ENCODE measurements at regions not wholly inside any gene's neighbourhood (a gene's known extent, or its start where the extent isn't known, plus 50 kb on each side); places are given as distances from the start of the nearest gene placed in this dataset.

DNA sequence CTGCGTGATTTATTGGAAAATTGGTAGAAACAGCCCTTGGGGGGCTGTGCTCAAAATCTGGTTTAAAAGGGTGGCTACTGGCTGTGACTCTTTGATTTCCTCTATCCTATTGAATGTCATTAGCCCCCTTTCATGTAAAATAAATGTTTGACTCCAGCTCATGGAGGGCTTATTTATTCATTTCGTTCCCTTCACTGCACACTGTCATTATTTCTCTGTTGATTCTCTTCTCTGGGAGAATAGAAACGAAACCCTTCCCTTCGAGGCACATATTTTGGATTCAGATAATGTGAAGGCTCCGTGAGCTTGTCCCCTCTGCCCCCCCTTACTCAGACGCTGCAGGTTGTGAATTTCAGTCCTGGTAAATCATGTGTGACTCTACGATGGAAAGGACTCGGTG lies 203.9 kb upstream of the GPR26 start:
- no peak for DNase-seq

DNA sequence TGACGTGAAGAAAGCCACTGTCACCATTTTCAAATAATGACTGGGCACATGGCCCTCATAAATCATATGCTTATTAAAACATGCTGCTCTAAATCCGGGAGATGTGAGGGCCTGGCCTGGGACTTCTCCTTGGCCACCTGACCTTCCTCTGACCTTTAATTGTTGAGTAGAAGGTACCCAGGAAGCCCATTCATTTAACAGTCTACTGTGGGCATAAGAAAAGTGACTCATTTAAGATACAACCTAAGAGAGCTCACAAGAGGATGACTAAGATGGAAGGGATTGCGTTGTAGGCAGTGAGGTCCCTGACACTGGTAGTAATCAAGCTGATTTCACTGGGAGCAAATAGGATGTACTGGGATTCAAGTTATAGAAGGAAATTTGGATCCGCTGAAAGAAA lies 203.4 kb upstream of the GPR26 start:
- no peak for DNase-seq

DNA sequence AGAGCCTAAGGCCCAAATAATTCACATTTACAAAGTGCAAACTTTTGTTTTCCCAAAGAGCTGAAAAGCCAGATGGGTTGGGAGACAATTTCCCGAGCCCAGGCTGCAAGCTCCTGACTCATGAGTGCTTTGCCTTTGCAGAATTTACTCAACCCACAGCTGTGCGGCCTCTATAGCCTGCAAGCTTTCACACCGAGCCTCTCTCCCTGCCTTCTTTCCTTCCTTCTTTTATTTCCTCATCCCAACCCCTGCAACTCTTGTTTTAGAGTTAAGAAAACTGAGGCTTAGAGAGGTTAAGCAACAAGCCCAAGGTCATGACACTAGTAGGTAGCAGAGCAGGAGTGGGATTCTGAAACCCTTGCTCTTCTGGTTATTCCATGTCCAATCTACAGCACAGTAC lies 203.0 kb upstream of the GPR26 start:
- DNase-seq = no peak

DNA sequence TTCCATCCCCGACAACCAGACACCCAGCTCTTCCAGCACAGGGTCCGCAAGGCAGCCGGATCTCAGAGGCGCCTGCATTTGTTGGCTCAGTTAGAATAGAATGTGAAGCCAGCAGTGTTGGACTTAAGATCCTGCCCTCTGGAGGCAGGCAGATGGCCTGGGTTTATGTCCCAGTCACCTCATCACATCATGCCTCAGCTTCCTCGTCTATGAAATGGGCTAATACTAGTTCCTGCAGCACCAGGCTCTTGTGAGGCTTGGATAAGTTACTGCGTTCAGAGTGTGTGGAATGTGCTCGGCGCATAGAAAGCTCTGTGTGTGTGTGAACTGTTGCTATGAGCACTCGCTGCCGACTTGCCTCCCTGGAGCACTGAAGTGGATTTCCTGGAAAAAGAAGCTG lies 202.5 kb upstream of the GPR26 start:
- no peak for DNase-seq

DNA sequence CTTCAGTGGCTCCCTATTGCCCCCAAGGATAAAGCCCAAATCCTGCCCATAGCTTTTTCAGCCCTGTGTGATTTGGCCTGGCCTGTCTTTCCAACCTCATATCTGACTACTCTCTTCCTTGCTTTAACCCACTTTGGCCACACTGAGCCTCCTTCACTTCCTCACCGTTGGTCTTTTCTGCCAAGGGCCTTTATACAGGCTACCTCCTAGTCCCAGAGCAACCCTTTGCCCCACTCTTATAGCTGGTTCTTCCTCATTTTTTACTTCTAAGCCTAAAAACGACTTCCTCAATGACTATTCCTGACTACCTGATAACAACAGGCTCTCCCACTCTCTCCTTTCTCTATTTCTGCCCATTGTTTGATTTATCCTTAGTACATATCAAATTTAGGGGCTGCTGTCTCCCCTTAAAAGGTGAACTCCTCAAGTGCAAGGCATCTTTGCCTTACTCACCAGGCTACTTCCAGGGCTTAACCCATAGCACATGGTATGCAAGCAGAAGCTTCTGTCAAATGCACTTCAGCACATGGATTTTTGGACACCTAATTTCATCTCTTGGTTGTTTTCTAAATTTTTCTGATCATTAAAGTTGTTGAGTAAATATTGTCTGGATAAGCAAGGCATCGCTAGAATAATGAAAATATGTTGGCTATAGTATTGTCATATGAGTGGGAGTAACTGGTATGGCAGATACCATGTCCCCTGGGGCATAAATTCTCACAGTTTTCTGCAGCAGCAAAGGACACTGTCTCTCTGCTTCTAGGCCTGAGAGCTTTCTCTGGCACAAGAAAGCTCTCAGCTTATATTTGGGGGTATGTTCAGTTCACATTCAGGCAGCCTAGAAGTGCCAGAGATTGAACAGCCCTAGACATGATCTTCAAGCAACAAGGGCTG lies 201.5 kb upstream of the GPR26 start:
- no peak for DNase-seq

DNA sequence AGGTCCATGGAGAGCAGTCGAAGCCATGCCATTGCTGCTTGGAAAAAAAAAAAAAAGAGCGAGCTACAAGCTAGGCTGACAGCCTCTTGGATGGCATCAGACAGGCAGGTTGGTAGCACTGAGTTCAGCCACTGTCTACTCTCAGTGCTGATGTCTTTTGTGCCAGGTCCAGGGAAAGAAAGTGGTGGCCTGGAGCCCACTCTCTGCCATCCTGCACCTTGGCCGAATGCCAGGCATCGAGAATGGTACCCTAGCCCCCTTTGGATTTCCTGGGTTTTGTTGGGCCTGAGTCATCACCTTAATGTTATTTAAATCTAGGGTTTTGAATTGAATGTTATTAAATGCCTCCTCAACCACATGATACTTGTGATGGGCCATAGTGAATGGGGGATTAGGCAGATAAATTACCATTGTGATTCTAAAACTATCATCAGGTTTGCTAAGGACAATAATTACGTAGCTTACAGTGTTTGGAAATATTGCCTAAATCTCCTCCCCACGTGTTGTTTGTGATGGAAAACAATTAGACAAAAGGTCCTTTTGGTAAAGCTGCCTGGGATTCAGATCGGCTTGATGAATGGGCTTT lies 195.7 kb upstream of the GPR26 start:
- no peak for DNase-seq

DNA sequence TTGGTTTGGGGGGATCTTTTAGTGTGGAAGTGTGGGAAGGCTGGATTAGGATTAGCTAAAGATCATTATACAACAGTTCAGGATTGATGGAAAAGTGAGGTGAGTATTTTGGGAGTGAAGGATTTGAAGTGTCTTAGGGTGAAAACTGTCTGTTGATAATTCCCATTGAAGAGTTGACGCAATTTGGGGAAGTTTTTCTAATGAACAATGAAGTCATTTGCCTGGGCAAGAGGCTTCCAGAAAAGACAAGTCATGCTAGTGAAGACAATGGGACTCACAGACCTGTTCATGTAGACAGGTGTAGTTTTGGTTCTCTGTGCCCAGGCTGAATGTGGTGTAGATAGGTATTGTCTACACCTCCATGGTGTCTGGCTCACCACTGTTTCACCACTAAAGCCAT lies 194.3 kb upstream of the GPR26 start:
- DNase-seq = no peak

DNA sequence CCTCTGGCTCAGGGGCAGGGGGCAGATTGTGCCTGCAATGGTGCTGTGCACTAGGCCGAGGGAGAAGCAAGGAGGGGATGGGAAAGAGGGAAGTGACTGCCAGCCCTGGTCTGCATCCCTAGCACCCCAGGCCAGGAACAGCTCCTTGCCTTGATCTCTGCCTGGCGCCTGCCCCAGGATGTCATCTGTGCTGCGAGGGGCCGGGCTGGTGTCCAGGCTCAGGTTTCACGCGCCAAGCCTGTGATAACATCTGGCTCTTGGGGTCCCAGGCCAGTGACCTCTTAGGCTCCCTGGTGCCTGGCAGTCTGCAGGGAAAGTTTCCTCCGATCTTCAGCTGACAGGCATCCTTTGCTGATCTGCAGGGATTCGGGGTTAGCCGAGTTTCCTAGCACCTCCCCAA lies 193.5 kb upstream of the GPR26 start:
- DNase-seq = no peak

DNA sequence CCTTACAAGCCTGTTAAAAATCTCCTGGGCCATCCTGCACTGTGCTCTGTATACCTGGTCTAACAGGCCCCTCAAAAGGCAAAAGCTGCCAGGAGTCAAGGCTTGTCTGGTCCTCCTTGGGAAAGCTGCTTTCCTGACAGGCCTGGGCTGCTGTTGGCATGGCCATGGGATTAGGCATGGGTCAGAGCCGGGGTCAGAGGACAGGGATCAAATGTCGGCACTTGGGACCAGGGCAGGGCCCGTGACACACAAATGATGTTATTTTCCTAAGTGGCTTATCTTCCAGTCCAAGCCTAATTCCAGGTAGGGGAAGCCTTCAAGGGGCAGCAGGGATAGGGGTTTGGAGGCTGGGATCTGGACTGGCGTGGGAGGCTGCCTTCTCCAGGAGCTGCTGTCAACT lies 191.5 kb upstream of the GPR26 start:
- no peak for DNase-seq

DNA sequence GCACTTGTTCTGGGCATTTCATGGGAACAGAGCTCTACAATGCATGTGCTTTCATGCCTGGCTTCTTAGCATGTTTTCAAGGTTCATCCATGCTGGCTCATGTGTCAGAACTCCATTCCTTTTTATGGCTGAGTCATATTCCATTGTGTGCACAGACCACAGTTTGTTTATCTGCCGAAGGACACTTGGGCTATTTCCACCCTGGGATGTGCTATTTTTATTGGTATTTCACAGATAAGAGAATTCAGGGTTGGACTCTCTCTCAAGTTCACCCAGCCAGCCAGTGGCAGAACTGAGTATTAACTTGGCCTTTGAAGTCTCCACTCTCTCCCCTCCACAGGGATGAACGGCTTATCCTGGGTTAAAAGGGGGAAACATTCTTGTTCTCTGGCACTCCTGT lies 190.7 kb upstream of the GPR26 start:
- no peak for DNase-seq

DNA sequence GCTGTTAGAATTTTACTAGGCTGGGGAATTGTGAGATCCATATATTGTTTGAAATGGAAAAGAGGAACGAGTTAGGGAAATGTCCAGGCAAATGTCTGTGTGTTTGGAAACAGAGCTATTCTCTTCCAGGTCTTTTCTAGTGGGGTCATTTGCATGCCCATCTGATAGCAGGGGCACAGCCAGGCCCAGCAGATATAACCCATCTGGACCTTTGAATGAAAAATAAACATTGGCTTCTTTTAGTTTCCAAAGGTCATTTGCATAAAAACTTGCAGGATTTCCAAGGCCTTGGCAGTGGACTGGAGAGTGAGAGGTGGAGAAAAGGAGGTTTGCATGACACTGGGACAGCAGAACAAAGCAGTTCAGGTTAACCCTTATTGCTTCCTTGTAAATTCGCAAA lies 188.0 kb upstream of the GPR26 start:
- no peak for DNase-seq

DNA sequence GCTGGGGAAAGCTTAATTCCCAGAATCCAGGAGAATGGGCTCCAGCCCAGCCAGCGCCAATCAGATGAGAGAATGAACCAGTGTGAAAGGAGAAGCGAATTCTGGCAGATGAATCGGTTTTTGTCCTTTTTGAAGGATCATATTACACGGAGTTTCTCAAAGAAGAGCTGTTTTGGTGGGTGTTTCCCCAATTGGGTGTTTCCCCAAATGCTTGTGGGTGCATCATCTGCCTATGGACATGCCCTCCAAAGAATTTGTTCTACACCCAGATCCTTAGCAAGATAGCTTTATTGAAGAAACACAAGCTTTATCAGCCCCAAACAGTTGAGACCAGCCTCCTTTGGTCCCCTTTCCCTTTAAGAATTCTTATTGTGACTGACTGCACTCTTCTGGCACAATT lies 186.5 kb upstream of the GPR26 start:
- no peak for DNase-seq

DNA sequence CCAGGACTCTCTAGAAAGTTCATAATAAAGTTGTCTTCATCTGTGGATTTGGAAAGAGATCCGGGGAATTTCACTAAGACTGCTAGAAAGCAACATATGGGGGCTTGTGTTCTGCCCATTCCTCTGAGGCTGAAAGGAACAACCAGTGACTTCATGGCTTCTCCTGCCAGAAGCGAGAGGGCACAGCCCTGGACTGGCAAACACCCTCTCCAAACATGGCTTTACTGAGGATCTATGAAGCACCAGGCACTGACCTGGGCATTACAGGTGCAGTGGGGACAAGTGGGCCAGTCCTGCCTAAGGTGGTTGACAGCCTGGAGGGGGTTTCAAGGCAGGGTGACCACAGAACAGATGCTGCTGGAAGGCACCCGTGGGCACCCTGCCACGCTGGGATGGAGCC lies 185.8 kb upstream of the GPR26 start:
- no peak for DNase-seq

DNA sequence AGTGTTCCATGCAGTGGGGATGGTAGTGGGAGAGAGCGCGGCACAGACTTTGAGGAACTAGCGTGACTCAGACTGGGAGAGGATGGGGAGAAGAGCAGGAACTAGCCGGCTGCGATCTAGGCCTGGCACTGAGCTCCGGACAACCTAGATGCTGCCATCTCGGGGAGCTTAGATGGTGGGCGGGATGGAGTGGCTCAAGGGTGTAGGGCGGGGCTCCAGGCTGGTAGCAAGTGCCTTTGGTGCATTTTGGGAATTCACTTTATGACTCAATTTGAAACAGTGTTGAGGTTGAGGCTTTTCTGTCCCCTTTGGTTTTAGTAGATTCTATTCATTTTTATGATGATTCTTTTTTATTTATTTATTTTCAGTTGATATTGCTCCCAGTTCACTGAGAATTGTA lies 185.3 kb upstream of the GPR26 start:
- DNase-seq = no peak

DNA sequence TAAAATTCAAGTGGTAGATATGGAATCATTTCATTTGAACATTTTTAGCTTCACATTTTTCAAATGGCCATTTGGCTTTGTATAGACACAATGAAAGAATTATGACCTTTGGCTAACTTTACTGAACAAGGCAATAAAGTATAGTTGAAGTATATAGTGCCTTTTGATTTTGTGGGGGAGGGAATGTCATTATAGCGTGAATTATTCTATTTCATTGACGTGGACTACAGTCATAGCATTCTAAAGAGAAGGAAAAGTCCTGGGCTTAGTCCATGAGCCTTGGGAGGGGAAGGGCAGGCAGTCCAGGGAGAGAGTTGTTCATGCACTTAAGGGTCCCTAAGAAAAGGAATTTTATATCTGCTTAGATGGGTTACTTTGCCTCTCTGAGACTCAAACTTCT lies 181.4 kb upstream of the GPR26 start:
- no peak for DNase-seq

DNA sequence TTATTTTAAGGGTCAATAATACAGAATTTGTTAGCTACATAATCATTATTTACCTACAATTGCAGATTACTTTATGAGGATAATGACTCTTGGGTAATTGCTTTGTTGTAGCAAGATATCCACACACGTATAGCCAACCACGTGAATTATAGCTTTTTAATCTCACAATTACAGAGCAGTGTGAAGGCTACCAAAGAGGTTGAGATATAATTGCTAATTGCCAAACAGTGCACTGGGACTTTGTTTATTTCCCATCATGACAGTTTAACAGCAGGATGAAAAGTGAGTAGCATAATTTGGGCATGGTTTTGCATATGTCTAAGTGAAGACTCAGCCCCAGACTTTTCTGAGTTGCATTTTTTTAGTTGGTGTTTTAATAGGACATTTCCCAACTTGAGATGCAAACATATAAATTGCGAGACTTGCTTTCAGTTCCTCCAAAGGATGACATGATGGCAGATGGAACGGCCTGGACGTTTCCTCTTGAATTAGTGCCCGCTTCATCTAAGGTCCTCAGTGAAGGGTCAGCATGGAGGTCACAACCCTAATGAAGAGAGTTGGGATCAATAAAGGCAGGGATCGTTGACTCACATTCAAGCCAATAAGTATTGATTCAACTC lies 180.7 kb upstream of the GPR26 start:
- no peak for DNase-seq

DNA sequence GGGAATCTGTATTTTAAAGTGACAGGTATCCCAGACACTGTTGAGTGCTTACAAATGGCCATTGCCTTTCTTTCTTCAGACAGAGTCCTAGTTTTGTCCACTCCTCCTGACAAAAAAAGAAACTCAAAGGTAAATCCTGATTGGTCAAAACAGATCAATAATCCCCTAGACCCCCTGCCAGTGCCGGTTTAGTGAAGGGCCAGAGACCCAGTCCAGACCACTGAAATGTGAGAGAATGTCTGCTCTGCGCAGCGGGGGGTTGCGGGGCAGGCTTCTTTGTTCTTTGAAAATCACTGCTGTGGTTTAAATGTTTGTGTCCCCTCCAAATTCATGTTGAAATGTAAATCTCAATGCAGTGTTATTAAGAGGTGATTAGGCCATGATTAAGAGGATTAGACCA lies 177.7 kb upstream of the GPR26 start:
- no peak for DNase-seq

DNA sequence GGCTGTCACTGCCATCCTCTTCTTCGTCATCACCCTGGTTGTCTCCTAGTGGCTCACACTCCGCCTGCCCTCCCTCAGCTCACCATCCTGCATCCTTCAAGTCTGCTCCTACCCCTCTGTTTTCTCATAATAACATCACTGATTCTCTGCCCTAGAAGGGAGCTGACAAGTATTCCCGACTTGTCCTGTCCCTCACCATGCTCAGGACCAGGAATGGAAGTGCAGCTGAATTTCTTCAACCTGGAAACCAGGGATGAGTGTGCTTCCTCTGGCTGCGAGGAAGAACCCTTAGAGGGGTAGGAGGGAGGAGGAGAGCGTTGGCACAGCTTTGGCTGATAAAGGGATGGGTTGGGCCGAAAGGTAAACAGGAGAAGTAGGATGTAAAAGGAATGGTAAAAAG lies 174.8 kb upstream of the GPR26 start:
- DNase-seq = no peak

DNA sequence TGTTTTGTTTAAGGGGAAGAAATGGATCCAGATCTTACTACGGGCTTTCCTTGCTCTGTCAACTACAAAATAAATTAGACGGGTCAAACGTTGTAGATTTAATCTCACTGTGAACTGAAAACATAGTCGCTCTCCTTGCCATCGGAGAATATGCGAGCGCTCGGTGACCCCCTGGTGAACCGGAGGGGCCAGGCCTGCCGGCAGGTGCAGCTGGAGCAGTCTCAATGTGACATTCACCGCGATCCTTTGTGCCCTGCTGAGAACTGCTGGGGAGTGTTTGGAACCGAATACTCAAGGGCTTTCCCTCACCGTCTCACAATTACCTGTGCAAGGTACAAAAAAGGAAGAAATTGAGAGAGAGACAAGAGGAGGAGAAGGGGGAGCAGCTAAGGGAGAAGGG lies 174.1 kb upstream of the GPR26 start:
- DNase-seq = no peak

DNA sequence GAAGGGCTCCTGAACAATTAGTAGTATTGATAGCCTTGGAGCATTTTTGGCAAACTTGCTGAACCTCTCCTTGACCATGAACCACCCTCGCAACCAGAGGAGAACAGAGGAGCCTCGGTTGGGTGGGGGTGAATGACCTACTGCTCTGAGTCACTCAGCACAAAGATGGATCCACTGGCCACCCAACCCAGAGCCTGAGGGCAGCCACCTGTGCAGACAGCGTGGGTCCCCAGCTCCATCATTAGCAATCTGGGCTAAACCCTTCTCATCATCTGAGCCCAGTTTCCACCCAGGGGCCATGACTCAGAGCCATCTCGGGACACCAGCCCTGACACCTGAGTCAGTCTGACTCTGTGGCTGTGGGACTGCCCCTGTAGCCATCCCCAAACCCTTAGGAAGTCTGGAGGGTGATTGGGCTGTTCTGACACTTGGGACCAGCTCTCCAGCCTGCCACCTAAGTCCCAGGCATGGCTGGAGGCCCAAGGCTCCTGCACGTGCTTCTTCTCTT lies 171.8 kb upstream of the GPR26 start:
- DNase-seq = no peak

DNA sequence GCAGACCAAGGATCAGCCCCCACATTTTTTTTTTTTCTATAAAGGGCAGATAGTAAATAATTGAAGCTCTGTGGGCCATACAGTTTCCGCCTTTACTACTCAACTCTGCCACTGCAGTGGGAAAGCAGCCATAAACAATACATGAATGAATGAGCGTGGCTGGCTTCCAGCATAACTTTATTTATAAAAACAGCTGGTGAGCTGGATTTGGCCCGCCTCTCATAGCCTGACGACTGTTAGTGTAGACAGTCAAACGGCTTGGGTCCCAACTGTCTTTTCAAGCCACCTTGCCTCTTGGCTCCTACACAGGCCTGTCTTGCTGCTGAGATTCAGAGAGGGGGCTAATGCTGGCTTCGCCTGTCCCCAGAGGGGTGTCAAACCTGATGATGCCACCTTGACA lies 169.8 kb upstream of the GPR26 start:
- no peak for DNase-seq

DNA sequence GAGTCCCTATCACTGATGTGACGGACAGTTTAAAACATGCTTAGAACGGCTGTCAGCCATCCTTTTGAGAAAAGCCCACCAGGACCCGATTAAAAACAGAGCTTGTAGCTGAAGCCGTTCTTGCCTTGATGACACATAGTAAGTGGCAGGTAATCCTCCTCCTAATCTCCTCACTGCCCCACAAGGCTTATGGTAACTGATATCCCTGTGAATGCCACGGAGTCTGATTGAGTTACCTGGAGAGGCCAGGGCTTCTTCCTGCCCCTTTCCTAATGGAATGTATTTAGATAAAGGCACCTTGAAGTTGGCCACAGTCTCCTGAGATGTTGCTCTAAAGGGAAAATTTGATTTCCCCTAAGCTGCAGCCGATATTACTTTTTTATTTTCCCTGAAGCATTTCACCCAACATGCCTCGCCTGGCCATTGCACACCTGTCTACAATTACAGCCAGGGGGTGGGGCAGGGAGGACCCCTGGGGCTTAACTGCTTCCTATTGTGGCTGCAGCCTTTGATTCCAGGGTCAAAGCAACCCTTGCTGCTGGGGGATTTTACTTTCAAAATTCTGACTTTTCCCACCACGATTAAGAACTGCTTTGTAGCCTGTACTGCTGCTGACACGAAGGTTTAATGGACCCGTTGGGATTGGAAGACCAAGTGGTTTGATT lies 169.0 kb upstream of the GPR26 start:
- no peak for DNase-seq

DNA sequence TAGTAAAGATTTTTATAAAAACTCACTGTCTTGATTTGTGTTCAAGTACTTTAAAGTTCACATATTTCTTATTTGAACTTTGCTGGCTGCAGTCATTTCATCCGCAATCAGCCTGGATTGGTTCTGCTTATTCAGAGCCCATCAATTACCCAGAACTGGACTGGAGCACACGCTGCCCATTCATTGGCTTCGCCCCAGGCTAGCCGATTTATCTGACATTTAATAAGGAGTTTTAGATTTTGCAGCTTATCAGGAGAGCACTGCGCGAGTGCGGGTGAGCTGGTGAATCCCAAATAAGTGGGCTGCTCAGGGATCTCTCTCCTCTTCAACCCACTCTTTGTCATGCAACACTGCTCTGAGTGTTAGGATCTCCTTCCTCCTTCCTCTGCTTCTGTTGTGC lies 166.0 kb upstream of the GPR26 start:
- DNase-seq = no peak

DNA sequence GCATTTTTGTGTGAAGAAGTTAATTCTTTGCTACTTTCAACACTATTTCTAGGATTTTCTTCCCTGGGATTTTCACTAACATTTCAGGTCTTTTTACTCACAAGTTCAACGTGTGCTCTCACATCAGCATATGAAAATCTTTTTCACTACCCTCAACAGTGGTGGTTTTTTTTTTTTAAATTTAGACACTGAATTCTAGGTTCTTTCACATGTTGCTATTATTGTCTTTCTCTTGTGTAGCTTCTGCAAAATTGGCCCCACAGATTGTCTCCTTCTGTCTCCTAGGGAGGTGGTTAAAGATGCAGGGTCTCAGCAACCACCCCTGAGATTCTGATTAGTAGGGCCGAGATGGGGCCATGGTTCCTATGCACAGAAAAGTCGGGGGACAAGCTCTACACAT lies 165.0 kb upstream of the GPR26 start:
- DNase-seq = no peak

All from AML-193 (cell line).